ENCODE measurements at regions not wholly inside any gene's neighbourhood (a gene's known extent, or its start where the extent isn't known, plus 50 kb on each side); places are given as distances from the start of the nearest gene placed in this dataset.

GRCh38 chr1:189150624-189151023 lies 1327.0 kb downstream of the BRINP3 start (continued):
- TF ChIP-seq PATZ1 (CRISPR knock-in tag; IDR thresholded peaks at IDR 0.05; ENCODE audit: borderline replicate concordance): no peak
- no peak for TF ChIP-seq BACH2 (CRISPR knock-in tag; IDR thresholded peaks at IDR 0.05; ENCODE audit: borderline replicate concordance)
- TF ChIP-seq TCF4 (CRISPR knock-in tag; IDR thresholded peaks at IDR 0.05; ENCODE audit: borderline replicate concordance): no peak
- TF ChIP-seq CREB5 (CRISPR knock-in tag; IDR thresholded peaks at IDR 0.05; ENCODE audit: low read depth): no peak
- TF ChIP-seq TOX (CRISPR knock-in tag; IDR thresholded peaks at IDR 0.05; ENCODE audit: borderline replicate concordance): no peak

- TF ChIP-seq TSHZ2 (CRISPR knock-in tag; IDR thresholded peaks at IDR 0.05) (no peak), ESRRG (CRISPR knock-in tag; IDR thresholded peaks at IDR 0.05) (no peak), CREB5 (CRISPR knock-in tag; IDR thresholded peaks at IDR 0.05; ENCODE audit: low read depth) (no peak), RARB (CRISPR knock-in tag; IDR thresholded peaks at IDR 0.05) (no peak), ZNF565 (CRISPR knock-in tag; conservative IDR thresholded peaks at IDR 0.05; ENCODE audit: low read depth) (no peak), TCF4 (CRISPR knock-in tag; IDR thresholded peaks at IDR 0.05; ENCODE audit: borderline replicate concordance) (no peak), ZFP30 (CRISPR knock-in tag; IDR thresholded peaks at IDR 0.05) (no peak), OSR1 (CRISPR knock-in tag; IDR thresholded peaks at IDR 0.05) (no peak), ZC3H10 (CRISPR knock-in tag; IDR thresholded peaks at IDR 0.05) (no peak), PPARA (CRISPR knock-in tag; IDR thresholded peaks at IDR 0.05; ENCODE audit: borderline replicate concordance) (no peak), ARNTL (CRISPR knock-in tag; IDR thresholded peaks at IDR 0.05; ENCODE audit: borderline replicate concordance, low read depth) (no peak), CSRNP3 (CRISPR knock-in tag; IDR thresholded peaks at IDR 0.05) (no peak)
- ATAC-seq: no peak
These were observed 1326.3 kb downstream of the BRINP3 start for GRCh38 chr1:189151361-189151760.

- no peak for TF ChIP-seq PPARA (CRISPR knock-in tag; IDR thresholded peaks at IDR 0.05; ENCODE audit: borderline replicate concordance)
- no peak for TF ChIP-seq POU6F1 (CRISPR knock-in tag; IDR thresholded peaks at IDR 0.05; ENCODE audit: borderline replicate concordance, low read depth)
- TF ChIP-seq ZC3H10 (CRISPR knock-in tag; IDR thresholded peaks at IDR 0.05): no peak
- TF ChIP-seq ESRRG (CRISPR knock-in tag; IDR thresholded peaks at IDR 0.05): no peak
- no peak for TF ChIP-seq ISL1 (CRISPR knock-in tag; IDR thresholded peaks at IDR 0.05)
- TF ChIP-seq ZNF565 (CRISPR knock-in tag; conservative IDR thresholded peaks at IDR 0.05; ENCODE audit: low read depth): no peak
- TF ChIP-seq CREB5 (CRISPR knock-in tag; IDR thresholded peaks at IDR 0.05; ENCODE audit: low read depth): no peak
- no peak for TF ChIP-seq BACH2 (CRISPR knock-in tag; IDR thresholded peaks at IDR 0.05; ENCODE audit: borderline replicate concordance)
- no peak for TF ChIP-seq TCF4 (CRISPR knock-in tag; IDR thresholded peaks at IDR 0.05; ENCODE audit: borderline replicate concordance)
- TF ChIP-seq ARNTL (CRISPR knock-in tag; IDR thresholded peaks at IDR 0.05; ENCODE audit: borderline replicate concordance, low read depth): no peak
- TF ChIP-seq CSRNP3 (CRISPR knock-in tag; IDR thresholded peaks at IDR 0.05): no peak
- no peak for TF ChIP-seq ZFP3 (CRISPR knock-in tag; IDR thresholded peaks at IDR 0.05)
- TF ChIP-seq ZFP30 (CRISPR knock-in tag; IDR thresholded peaks at IDR 0.05): no peak
- no peak for ATAC-seq
These were observed 1325.0 kb downstream of the BRINP3 start for GRCh38 chr1:189152685-189153084.

Measured in SK-N-SH treated with all-trans-retinoic acid at 6 μM for 48 hours (cell line).